ENCODE measurements at regions not wholly inside any gene's neighbourhood (a gene's known extent, or its start where the extent isn't known, plus 50 kb on each side); places are given as distances from the start of the nearest gene placed in this dataset.
"Not testable (repeated sequence)": the region's sequence is repeated elsewhere in the genome, so short reads cannot be mapped to it uniquely, and the experiment has no call there.

GRCh38 chr9:13436591-13436990 is 157.1 kb upstream of the MPDZ start:
- no peak for TF ChIP-seq CTCF (IDR thresholded peaks at IDR 0.05)
- CTCF ChIA-PET, result interaction anchor here (1.0 kb wide), 1 partner anchor 8 kb away, joined by 3 read pairs; no protein-coding TSS in a partner anchor
- Mint-ChIP-seq H3K4me3 (no peak overlapping the region), H3K4me1 (no peaks in the 10 kb centered on the region), H3K36me3 (ENCODE audit: low read depth) (no peaks in the 10 kb centered on the region), H3K9me3 (no peaks in the 10 kb centered on the region), H3K27ac (no peak overlapping the region), H3K27me3 (no peaks in the 10 kb centered on the region)
- POLR2A ChIA-PET, result no interaction called here
- intact Hi-C loops (cut with micrococcal nuclease), result no loop called here
- no peak for DNase-seq
- ATAC-seq (ENCODE audit: low read depth), result no peak

GRCh38 chr9:13433453-13433852 is 154.0 kb upstream of the MPDZ start:
- CTCF ChIA-PET; H3K4me3 Mint-ChIP-seq; POLR2A ChIA-PET; H3K36me3 Mint-ChIP-seq (ENCODE audit: low read depth); ATAC-seq (ENCODE audit: low read depth); intact Hi-C loops (cut with micrococcal nuclease); H3K27me3 Mint-ChIP-seq; H3K4me1 Mint-ChIP-seq; DNase-seq; H3K9me3 Mint-ChIP-seq; H3K27ac Mint-ChIP-seq: not testable (repeated sequence)

DNA sequence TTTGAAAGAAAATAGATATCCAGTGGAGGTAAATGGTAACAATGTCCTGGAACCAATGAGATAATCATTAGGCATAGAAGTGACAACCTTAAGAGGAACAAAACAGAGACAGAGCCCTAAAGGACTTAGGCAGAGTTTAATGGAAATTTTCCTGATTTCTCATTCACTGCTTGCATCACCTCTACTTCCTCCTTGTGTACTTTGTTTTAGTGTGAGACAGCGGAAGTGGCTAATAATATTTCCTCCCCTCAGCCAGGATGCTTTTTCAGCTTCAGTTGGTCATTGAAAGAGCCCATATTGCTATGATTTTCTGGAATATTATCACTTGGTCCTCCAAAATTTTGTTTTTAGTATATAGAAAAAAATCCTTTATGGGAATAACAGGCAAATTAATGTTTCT is 153.4 kb upstream of the MPDZ start:
- Mint-ChIP-seq H3K4me3 (no peak overlapping the region), H3K9me3 (no peaks in the 10 kb centered on the region), H3K4me1 (no peaks in the 10 kb centered on the region), H3K27me3 (no peaks in the 10 kb centered on the region), H3K36me3 (ENCODE audit: low read depth) (no peaks in the 10 kb centered on the region), H3K27ac (no peak overlapping the region)
- ChIA-PET CTCF (no interaction called here), POLR2A (no interaction called here)
- intact Hi-C loops (cut with micrococcal nuclease), result no loop called here
- no peak for DNase-seq
- ATAC-seq (ENCODE audit: low read depth), result no peak
- TF ChIP-seq CTCF (IDR thresholded peaks at IDR 0.05), result no peak

DNA sequence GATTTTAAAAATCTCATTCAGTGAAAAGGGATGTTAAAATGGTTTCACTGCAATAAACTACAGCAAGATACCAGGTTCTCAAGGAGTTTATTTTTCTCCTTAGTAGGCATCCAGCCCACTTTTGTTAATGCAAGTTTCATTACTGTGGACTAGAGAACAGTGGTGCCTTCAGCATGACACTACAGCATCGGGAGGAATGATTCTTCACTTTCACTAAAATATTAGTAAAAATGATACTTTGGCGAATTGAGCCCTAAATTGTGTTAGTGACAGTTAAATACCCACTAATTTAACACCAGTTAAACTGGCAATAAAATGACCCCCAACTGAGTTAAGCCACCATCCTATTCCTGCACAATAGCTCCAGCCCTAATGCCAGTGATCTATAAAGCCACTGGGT is 152.2 kb upstream of the MPDZ start:
- POLR2A ChIA-PET, result no interaction called here
- no peak overlapping the region for H3K27ac Mint-ChIP-seq
- H3K27me3 Mint-ChIP-seq, result no peaks in the 10 kb centered on the region
- DNase-seq (no peak), ATAC-seq (ENCODE audit: low read depth) (no peak)
- no peaks in the 10 kb centered on the region for H3K4me1 Mint-ChIP-seq
- CTCF ChIA-PET, result no interaction called here
- H3K9me3 Mint-ChIP-seq, result no peaks in the 10 kb centered on the region
- no peak for TF ChIP-seq CTCF (IDR thresholded peaks at IDR 0.05)
- no peaks in the 10 kb centered on the region for H3K36me3 Mint-ChIP-seq (ENCODE audit: low read depth)
- intact Hi-C loops (cut with micrococcal nuclease), result no loop called here
- no peak overlapping the region for H3K4me3 Mint-ChIP-seq

- ChIA-PET POLR2A (no interaction called here), CTCF (no interaction called here)
- H3K4me3 Mint-ChIP-seq, result no peak overlapping the region
These were observed 151.7 kb upstream of the MPDZ start for GRCh38 chr9:13431222-13431536.

More at GRCh38 chr9:13431222-13431536, 151.7 kb upstream of the MPDZ start:
- Mint-ChIP-seq H3K27ac (no peak overlapping the region), H3K27me3 (no peaks in the 10 kb centered on the region), H3K9me3 (no peaks in the 10 kb centered on the region), H3K4me1 (no peaks in the 10 kb centered on the region), H3K36me3 (ENCODE audit: low read depth) (no peaks in the 10 kb centered on the region)
- DNase-seq (no peak), ATAC-seq (ENCODE audit: low read depth) (no peak)
- no peak for TF ChIP-seq CTCF (IDR thresholded peaks at IDR 0.05)
- intact Hi-C loops (cut with micrococcal nuclease), result no loop called here
